IMR-90 (cell line): ENCODE measurements at regions not wholly inside any gene's neighbourhood (a gene's known extent, or its start where the extent isn't known, plus 50 kb on each side); places are given as distances from the start of the nearest gene placed in this dataset.

Experiments
- ATAC-seq: fragments of 200-7000 bp; cut with Tn5 transposase; 2 replicates; pipeline ENCODE4 v1.9.1; 2020; ENCODE audit warnings: low read depth, mild to moderate bottlenecking, moderate library complexity
- BruUV-seq: library from RNA; stranded (reverse); fragments of 400-500 nt; replicated peaks from 2 replicates; lab custom pipeline; 2021; lab: Mats Ljungman, UMichigan
- CTCF ChIA-PET: fragments of 300-600 bp; formaldehyde crosslinking; extraction: SDS; loops from one replicate; lab custom pipeline; 2021; ENCODE audit warnings: antibody characterized with exemption; lab: Yijun Ruan, JAX
- POLR2A ChIA-PET: fragments of 300-600 bp; sonication (Branson Sonifier 250); formaldehyde crosslinking; loops from one replicate; lab custom pipeline; 2022; ENCODE audit warnings: antibody characterized with exemption; ENCODE audit not compliant: unreplicated experiment; lab: Charles Lee
- DNase-seq: peaks from one replicate; pipeline ENCODE4 v3.0.0; 2013
- H2AFZ ChIP-seq: replicated peaks from 2 replicates; pipeline ENCODE3; 2013; ENCODE audit warnings: low read length, mild to moderate bottlenecking; ENCODE audit not compliant: poor library complexity
- H2AK5ac ChIP-seq: 2 replicates; pipeline ENCODE4 v1.6.1; 2013; ENCODE audit warnings: low read depth, low read length, inconsistent platforms
- H2AK9ac ChIP-seq: replicated peaks from 2 replicates; pipeline ENCODE3; 2013; ENCODE audit warnings: mild to moderate bottlenecking, low read depth, low read length, moderate library complexity; ENCODE audit not compliant: poor library complexity
- H2BK120ac ChIP-seq: 2 replicates; pipeline ENCODE4 v1.6.1; 2013; ENCODE audit warnings: low read depth, low read length, inconsistent platforms
- H2BK15ac ChIP-seq: 3 replicates; pipeline ENCODE4 v1.6.1; 2013; ENCODE audit warnings: low read depth, low read length, inconsistent platforms
- H2BK20ac ChIP-seq: 2 replicates; pipeline ENCODE4 v1.6.1; 2013; ENCODE audit warnings: low read depth, mild to moderate bottlenecking, inconsistent platforms, low read length, moderate library complexity
- H2BK5ac ChIP-seq: 2 replicates; pipeline ENCODE4 v1.6.1; 2013; ENCODE audit warnings: mild to moderate bottlenecking, low read depth, low read length, inconsistent platforms; ENCODE audit not compliant: poor library complexity, severe bottlenecking
- H3K14ac ChIP-seq: replicated peaks from 2 replicates; pipeline ENCODE4 v1.6.1; 2013; ENCODE audit warnings: low read depth, low read length, inconsistent platforms
- H3K18ac ChIP-seq: 2 replicates; pipeline ENCODE4 v1.6.1; 2013; ENCODE audit warnings: low read depth, low read length, control low read depth
- H3K23ac ChIP-seq: 2 replicates; pipeline ENCODE4 v1.6.1; 2013; ENCODE audit warnings: low read depth, low read length, inconsistent platforms
- H3K27ac ChIP-seq: 2 replicates; pipeline ENCODE4 v1.5.1; 2013; ENCODE audit warnings: mild to moderate bottlenecking, control low read depth, low read length; ENCODE audit not compliant: insufficient read depth
- H3K27me3 ChIP-seq: 2 replicates; pipeline ENCODE4 v1.6.1; 2013; ENCODE audit warnings: low read length; ENCODE audit not compliant: control insufficient read depth, insufficient read depth
- H3K36me3 ChIP-seq: 2 replicates; pipeline ENCODE4 v1.6.1; 2013; ENCODE audit warnings: low read length, mixed read lengths; ENCODE audit not compliant: control insufficient read depth, insufficient read depth
- H3K4ac ChIP-seq: 2 replicates; pipeline ENCODE4 v1.6.1; 2013; ENCODE audit warnings: low read depth, low read length, inconsistent platforms
- H3K4me1 ChIP-seq: 2 replicates; pipeline ENCODE4 v1.6.1; 2013; ENCODE audit warnings: low read length, mixed read lengths; ENCODE audit not compliant: control insufficient read depth, insufficient read depth
- H3K4me2 ChIP-seq: 2 replicates; pipeline ENCODE4 v1.6.1; 2013; ENCODE audit warnings: low read depth, mild to moderate bottlenecking, control low read depth, low read length, moderate library complexity
- H3K4me3 ChIP-seq: 2 replicates; pipeline ENCODE4 v1.5.1; 2013; ENCODE audit warnings: low read depth, mild to moderate bottlenecking, control low read depth, low read length, moderate library complexity; ENCODE audit not compliant: insufficient read depth
- H3K56ac ChIP-seq: 2 replicates; pipeline ENCODE4 v1.6.1; 2013; ENCODE audit warnings: low read length, inconsistent platforms; ENCODE audit not compliant: insufficient read depth; ENCODE audit errors: extremely low read depth
- H3K79me1 ChIP-seq, 2 experiments: 2 replicates each; pipeline ENCODE4 v1.6.1; 2013; ENCODE audit warnings: low read length in 2 of 2, inconsistent platforms in 1 of 2, low read depth in 1 of 2
- H3K9ac ChIP-seq: 2 replicates; pipeline ENCODE4 v1.6.1; 2013; ENCODE audit warnings: low read depth, low read length, control low read depth
- H3K9me1 ChIP-seq: 2 replicates; pipeline ENCODE4 v1.6.1; 2013; ENCODE audit warnings: low read length, inconsistent platforms; ENCODE audit not compliant: insufficient read depth
- H3K9me3 ChIP-seq: 2 replicates; pipeline ENCODE4 v1.6.1; 2013; ENCODE audit warnings: low read length; ENCODE audit not compliant: control insufficient read depth, insufficient read depth
- H4K20me1 ChIP-seq: 2 replicates; pipeline ENCODE4 v1.6.1; 2013; ENCODE audit warnings: low read length, inconsistent platforms; ENCODE audit not compliant: insufficient read depth
- H4K5ac ChIP-seq: 2 replicates; pipeline ENCODE4 v1.6.1; 2013; ENCODE audit warnings: mild to moderate bottlenecking, low read depth, low read length, control low read depth
- H4K8ac ChIP-seq, 2 experiments: 2 replicates each; pipeline ENCODE4 v1.6.1; 2013; ENCODE audit warnings: low read depth in 2 of 2, low read length in 2 of 2, control low read depth in 1 of 2, inconsistent platforms in 1 of 2
- H4K91ac ChIP-seq: 2 replicates; pipeline ENCODE4 v1.6.1; 2013; ENCODE audit warnings: low read depth, low read length, inconsistent platforms; ENCODE audit not compliant: insufficient read depth
- CEBPB ChIP-seq: IDR thresholded peaks from 2 replicates; pipeline ENCODE4 v1.6.1; 2012; ENCODE audit warnings: low read depth, low read length, improper control_type of control experiment
- MAFK ChIP-seq: IDR thresholded peaks from 2 replicates; pipeline ENCODE4 v1.6.1; 2012; ENCODE audit warnings: low read depth, low read length, improper control_type of control experiment
- MAZ ChIP-seq: IDR thresholded peaks from 2 replicates; pipeline ENCODE4 v1.6.1; 2012; ENCODE audit warnings: low read depth, mild to moderate bottlenecking, low read length, improper control_type of control experiment, moderate library complexity, borderline replicate concordance
- MXI1 ChIP-seq: IDR thresholded peaks from 2 replicates; pipeline ENCODE4 v1.6.1; 2012; ENCODE audit warnings: low read depth, mild to moderate bottlenecking, low read length, moderate library complexity, borderline replicate concordance
- NFE2L2 ChIP-seq: fragments of 150-350 bp; IDR thresholded peaks from 2 replicates; pipeline ENCODE4 v1.6.1; 2016; ENCODE audit warnings: low read depth, mild to moderate bottlenecking, low read length
- POLR2A ChIP-seq: IDR thresholded peaks from 2 replicates; pipeline ENCODE4 v1.6.1; 2012; ENCODE audit warnings: mild to moderate bottlenecking, low read depth, low read length
- RAD21 ChIP-seq: IDR thresholded peaks from 2 replicates; pipeline ENCODE4 v1.6.1; 2012; ENCODE audit warnings: low read length, improper control_type of control experiment
- RFX5 ChIP-seq: IDR thresholded peaks from 2 replicates; pipeline ENCODE4 v1.8.0; 2012; ENCODE audit warnings: low read depth, mild to moderate bottlenecking, low read length, moderate library complexity
- WGBS, 2 experiments: methylation state at CpG; one replicate each; pipeline versions ENCODE4 v1.1.5 to v1.1.7; 2013; ENCODE audit warnings: missing lambda C conversion rate in 2 of 2; ENCODE audit not compliant: insufficient read length in 1 of 2; ENCODE audit errors: extremely low coverage in 2 of 2; 5-methylcytosine and 5-hydroxymethylcytosine counted together
- dilution Hi-C: fragments of 300-500 bp; cut with HindIII; formaldehyde crosslinking; loops from one replicate; pipeline ENCODE4 v1.14.3; 2018; ENCODE audit warnings: low sequenced_read_pairs; ENCODE audit not compliant: unreplicated experiment
- in situ Hi-C: fragments of 300-500 bp; cut with MboI; formaldehyde crosslinking; loops from 3 replicates; pipeline ENCODE4 v1.14.3; 2019; ENCODE audit warnings: low sequenced_read_pairs, inconsistent platforms, mixed read lengths
- intact Hi-C: fragments of 100-400 bp; cut with micrococcal nuclease; formaldehyde crosslinking; loops from 2 replicates; pipeline ENCODE4 v1.10.0; 2022
- TF ChIP-seq, protein P1 (sequence below): conservative IDR thresholded peaks from 2 replicates; pipeline ENCODE4 v1.5.1; 2012; ENCODE audit warnings: mild to moderate bottlenecking, low read depth, low read length, improper control_type of control experiment
- TF ChIP-seq, protein P2 (sequence below): fragments of 150-350 bp; IDR thresholded peaks from 2 replicates; pipeline ENCODE4 v1.6.1; 2016; ENCODE audit warnings: low read depth, mild to moderate bottlenecking, low read length, moderate library complexity, borderline replicate concordance
- TF ChIP-seq, protein P3 (sequence below): fragments of 150-350 bp; IDR thresholded peaks from 2 replicates; pipeline ENCODE4 v1.6.1; 2017; ENCODE audit warnings: mild to moderate bottlenecking, antibody characterized with exemption, low read length, low read depth

DNA sequence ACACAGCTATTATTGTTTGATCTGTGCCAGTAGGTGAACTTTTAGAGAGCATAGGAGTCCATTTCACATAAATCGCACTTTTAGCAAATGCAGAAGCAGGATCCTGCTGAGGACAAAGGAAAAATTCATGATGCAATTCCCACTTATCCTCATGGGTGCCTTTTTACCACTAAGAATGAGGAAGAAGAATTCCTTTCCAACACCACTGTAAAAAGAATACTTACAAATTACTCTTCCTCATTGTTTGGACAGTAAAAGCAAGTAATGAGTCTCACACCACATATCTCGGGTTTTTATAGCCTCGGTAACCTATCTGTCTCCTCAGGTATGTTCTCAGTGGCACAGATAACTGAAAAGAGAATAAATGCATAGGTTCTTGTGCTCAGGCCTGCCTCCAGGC is 238.5 kb downstream of the MTX2 start:
- in situ Hi-C loops = no loop called here
- no peak overlapping the region for H2AK5ac ChIP-seq
- no peak overlapping the region for H2AK9ac ChIP-seq
- no peak overlapping the region for H2BK120ac ChIP-seq
- no peaks in the 10 kb centered on the region for H3K36me3 ChIP-seq
- no peak overlapping the region for H2BK15ac ChIP-seq
- no CpG with 5 or more reads among the region's 3 CpGs for WGBS, 2 experiments
- H3K4me1 ChIP-seq = no peaks in the 10 kb centered on the region
- H4K8ac ChIP-seq = no peak overlapping the region
- no peak overlapping the region for H2AFZ ChIP-seq
- CTCF ChIA-PET = no interaction called here
- H3K9me3 ChIP-seq = no peaks in the 10 kb centered on the region
- TF ChIP-seq NFE2L2 (no peak), RFX5 (no peak), MAFK (no peak), RAD21 (no peak), MAZ (no peak), POLR2A (no peak), CEBPB (no peak), MXI1 (no peak)
- TF ChIP-seq, protein P1, sequence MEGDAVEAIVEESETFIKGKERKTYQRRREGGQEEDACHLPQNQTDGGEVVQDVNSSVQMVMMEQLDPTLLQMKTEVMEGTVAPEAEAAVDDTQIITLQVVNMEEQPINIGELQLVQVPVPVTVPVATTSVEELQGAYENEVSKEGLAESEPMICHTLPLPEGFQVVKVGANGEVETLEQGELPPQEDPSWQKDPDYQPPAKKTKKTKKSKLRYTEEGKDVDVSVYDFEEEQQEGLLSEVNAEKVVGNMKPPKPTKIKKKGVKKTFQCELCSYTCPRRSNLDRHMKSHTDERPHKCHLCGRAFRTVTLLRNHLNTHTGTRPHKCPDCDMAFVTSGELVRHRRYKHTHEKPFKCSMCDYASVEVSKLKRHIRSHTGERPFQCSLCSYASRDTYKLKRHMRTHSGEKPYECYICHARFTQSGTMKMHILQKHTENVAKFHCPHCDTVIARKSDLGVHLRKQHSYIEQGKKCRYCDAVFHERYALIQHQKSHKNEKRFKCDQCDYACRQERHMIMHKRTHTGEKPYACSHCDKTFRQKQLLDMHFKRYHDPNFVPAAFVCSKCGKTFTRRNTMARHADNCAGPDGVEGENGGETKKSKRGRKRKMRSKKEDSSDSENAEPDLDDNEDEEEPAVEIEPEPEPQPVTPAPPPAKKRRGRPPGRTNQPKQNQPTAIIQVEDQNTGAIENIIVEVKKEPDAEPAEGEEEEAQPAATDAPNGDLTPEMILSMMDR = no peak
- TF ChIP-seq, protein P2, sequence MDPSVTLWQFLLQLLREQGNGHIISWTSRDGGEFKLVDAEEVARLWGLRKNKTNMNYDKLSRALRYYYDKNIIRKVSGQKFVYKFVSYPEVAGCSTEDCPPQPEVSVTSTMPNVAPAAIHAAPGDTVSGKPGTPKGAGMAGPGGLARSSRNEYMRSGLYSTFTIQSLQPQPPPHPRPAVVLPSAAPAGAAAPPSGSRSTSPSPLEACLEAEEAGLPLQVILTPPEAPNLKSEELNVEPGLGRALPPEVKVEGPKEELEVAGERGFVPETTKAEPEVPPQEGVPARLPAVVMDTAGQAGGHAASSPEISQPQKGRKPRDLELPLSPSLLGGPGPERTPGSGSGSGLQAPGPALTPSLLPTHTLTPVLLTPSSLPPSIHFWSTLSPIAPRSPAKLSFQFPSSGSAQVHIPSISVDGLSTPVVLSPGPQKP = no peak
- TF ChIP-seq, protein P3, sequence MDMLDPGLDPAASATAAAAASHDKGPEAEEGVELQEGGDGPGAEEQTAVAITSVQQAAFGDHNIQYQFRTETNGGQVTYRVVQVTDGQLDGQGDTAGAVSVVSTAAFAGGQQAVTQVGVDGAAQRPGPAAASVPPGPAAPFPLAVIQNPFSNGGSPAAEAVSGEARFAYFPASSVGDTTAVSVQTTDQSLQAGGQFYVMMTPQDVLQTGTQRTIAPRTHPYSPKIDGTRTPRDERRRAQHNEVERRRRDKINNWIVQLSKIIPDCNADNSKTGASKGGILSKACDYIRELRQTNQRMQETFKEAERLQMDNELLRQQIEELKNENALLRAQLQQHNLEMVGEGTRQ = no peak
- POLR2A ChIA-PET = no interaction called here
- H2BK5ac ChIP-seq = no peak overlapping the region
- no peak overlapping the region for H3K4me3 ChIP-seq
- ATAC-seq = no peak
- H4K20me1 ChIP-seq = no peaks in the 10 kb centered on the region
- no peak overlapping the region for H3K4me2 ChIP-seq
- no peak overlapping the region for H3K56ac ChIP-seq
- H4K5ac ChIP-seq = no peak overlapping the region
- no TSS peak for BruUV-seq
- intact Hi-C loops = no loop called here
- no peak overlapping the region for H3K23ac ChIP-seq
- no peak overlapping the region for H3K27ac ChIP-seq
- H3K18ac ChIP-seq = no peak overlapping the region
- no peaks in the 10 kb centered on the region for H3K79me1 ChIP-seq
- no peak overlapping the region for H4K91ac ChIP-seq
- H2BK20ac ChIP-seq = no peak overlapping the region
- H3K9me1 ChIP-seq = no peaks in the 10 kb centered on the region
- dilution Hi-C loops = no loop called here
- no peak for DNase-seq
- no peak overlapping the region for H3K4ac ChIP-seq
- H3K9ac ChIP-seq = no peak overlapping the region
- H3K14ac ChIP-seq = no peak overlapping the region
- peaks cover 1% of the 10 kb centered on the region for H3K27me3 ChIP-seq
